AG09309 (cell line): ENCODE measurements at regions not wholly inside any gene's neighbourhood (a gene's known extent, or its start where the extent isn't known, plus 50 kb on each side); places are given as distances from the start of the nearest gene placed in this dataset.

Experiments
- DNase-seq: peaks from one replicate; pipeline ENCODE4 v3.0.0-alpha.2; 2010; ENCODE audit warnings: low read depth
- H3K4me3 ChIP-seq: 2 replicates; pipeline ENCODE4 v1.5.1; 2011; ENCODE audit warnings: mild to moderate bottlenecking, low read depth, low read length, moderate library complexity; ENCODE audit not compliant: control insufficient read depth
- CTCF ChIP-seq: IDR thresholded peaks from 2 replicates; pipeline ENCODE4 v1.5.1; 2011; ENCODE audit warnings: mild to moderate bottlenecking, low read depth, low read length, inconsistent platforms; ENCODE audit not compliant: insufficient read depth, control insufficient read depth; ENCODE audit errors: missing control alignments

GRCh38 chr11:15698855-15699254 is 584.1 kb downstream of the INSC start:
- DNase-seq, result no peak
- no peak for TF ChIP-seq CTCF
- no peak overlapping the region for H3K4me3 ChIP-seq

DNA sequence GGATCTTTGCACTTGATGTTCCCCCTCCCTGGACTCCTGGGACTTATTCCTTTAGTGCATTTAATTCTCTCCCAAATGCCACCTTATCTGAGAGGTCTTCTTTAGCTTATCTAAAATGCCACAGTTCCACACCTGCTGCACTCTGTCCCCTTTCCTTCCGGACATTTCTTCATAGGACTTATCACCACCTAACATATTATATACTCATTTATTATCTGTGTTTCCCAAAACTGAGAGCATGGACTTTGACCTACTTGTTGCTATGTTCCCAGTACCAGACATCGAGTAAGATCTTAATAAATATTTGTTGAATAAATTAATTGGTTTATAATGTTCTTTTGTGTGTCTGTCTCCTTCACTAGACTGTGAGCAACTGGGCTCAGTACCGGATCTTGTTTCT is 585.3 kb downstream of the INSC start:
- TF ChIP-seq CTCF, result no peak
- H3K4me3 ChIP-seq, result no peak overlapping the region
- DNase-seq, result no peak

DNA sequence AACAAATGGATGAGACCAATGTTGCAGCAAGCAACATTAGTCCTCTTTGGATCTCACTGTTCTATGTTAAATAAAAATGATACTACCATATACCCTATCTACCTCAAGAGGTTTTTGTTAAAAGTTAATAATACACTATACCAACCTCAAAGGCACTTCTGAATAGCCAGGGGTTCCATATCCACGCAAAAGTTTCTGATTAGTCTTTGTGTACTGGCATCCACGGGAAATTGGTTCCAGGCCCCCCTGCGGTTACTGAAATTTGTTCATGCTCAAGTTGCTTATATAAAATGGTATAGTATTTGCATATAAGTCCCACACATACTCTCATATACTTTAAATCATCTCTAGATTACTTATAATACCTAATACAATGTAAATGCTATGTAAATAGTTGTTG is 585.7 kb downstream of the INSC start:
- DNase-seq, result no peak
- no peak for TF ChIP-seq CTCF
- H3K4me3 ChIP-seq, result no peak overlapping the region

- H3K4me3 ChIP-seq, result no peak overlapping the region
- no peak for DNase-seq
Measured at GRCh38 chr11:15704064-15704463, 589.3 kb downstream of the INSC start.

GRCh38 chr11:15704556-15704955 is 589.8 kb downstream of the INSC start:
- H3K4me3 ChIP-seq, result no peak overlapping the region
- DNase-seq, result no peak
- TF ChIP-seq CTCF, result no peak

More at GRCh38 chr11:15704064-15704463, 589.3 kb downstream of the INSC start:
- TF ChIP-seq CTCF, result no peak

- no peak for TF ChIP-seq CTCF
- H3K4me3 ChIP-seq, result no peak overlapping the region
- no peak for DNase-seq
Measured at GRCh38 chr11:15705891-15706290, 591.2 kb downstream of the INSC start.

- no peak for TF ChIP-seq CTCF
- no peak for DNase-seq
- no peak overlapping the region for H3K4me3 ChIP-seq
Measured at GRCh38 chr11:15707194-15707593, 592.5 kb downstream of the INSC start.
